ENCODE measurements at regions not wholly inside any gene's neighbourhood (a gene's known extent, or its start where the extent isn't known, plus 50 kb on each side); places are given as distances from the start of the nearest gene placed in this dataset.

- no peak for TF ChIP-seq POLR2AphosphoS5 (IDR thresholded peaks at IDR 0.05; ENCODE audit: low read depth, low read length)
- no peak for TF ChIP-seq TAF1 (IDR thresholded peaks at IDR 0.05; ENCODE audit: low read depth, low read length)
- TF ChIP-seq POLR2A (IDR thresholded peaks at IDR 0.05; ENCODE audit: low read depth, low read length): no peak
- no peak for TF ChIP-seq SPI1 (IDR thresholded peaks at IDR 0.05; ENCODE audit: low read depth, low read length)
These were observed 215.0 kb upstream of the HSF2 start for GRCh38 chr6:122184401-122184827.
